Ascending aorta (tissue), 2 donors: ENCODE measurements at regions not wholly inside any gene's neighbourhood (a gene's known extent, or its start where the extent isn't known, plus 50 kb on each side); places are given as distances from the start of the nearest gene placed in this dataset.

ENCODE experiments used
- DNase-seq, 2 donors: peaks; one replicate each; pipeline ENCODE4 v3.0.0-alpha.2; 2019; ENCODE audit warnings: low spot score in 2 of 2
- H3K27ac ChIP-seq, 2 donors: fragments of 200-600 bp; sonication (generic); one replicate each; pipeline ENCODE4 v1.5.1; 2016 to 2017; ENCODE audit warnings: mild to moderate bottlenecking in 1 of 2
- H3K27me3 ChIP-seq: fragments of 200-600 bp; sonication (generic); one replicate; pipeline ENCODE4 v1.5.1; 2017
- H3K36me3 ChIP-seq, 2 donors: fragments of 200-600 bp; sonication (generic); one replicate each; pipeline ENCODE4 v1.5.1; 2016
- H3K4me1 ChIP-seq, 2 donors: fragments of 200-600 bp; sonication (generic); one replicate each; pipeline ENCODE4 v1.5.1; 2016 to 2017; ENCODE audit warnings: mild to moderate bottlenecking in 1 of 2
- H3K4me3 ChIP-seq, 2 donors: fragments of 200-600 bp; sonication (generic); one replicate each; pipeline ENCODE4 v1.5.1; 2016 to 2017; ENCODE audit warnings: mild to moderate bottlenecking in 1 of 2
- H3K9me3 ChIP-seq, 2 donors: fragments of 200-600 bp; sonication (generic); one replicate each; pipeline ENCODE4 v1.5.1; 2016
- CTCF ChIP-seq, 3 experiments: fragments of 200-600 bp in 2 of 3; fragments of 450-650 bp in 1 of 3; sonication (generic) in 2 of 3; IDR thresholded peaks; one replicate each; pipeline ENCODE4 v1.5.1; 2016 to 2019; ENCODE audit warnings: antibody characterized with exemption in 3 of 3, mild to moderate bottlenecking in 1 of 3, moderate library complexity in 1 of 3
- intact Hi-C: fragments of 100-400 bp; cut with DNase I; formaldehyde crosslinking; loops from one replicate; pipeline ENCODE4 v1.15.1; 2023

- Histone ChIP-seq H3K27ac (no peak overlapping the region), H3K36me3 (no peaks in the 10 kb centered on the region), H3K27me3 (no peaks in the 10 kb centered on the region), H3K4me1 (no peaks in the 10 kb centered on the region), H3K4me3 (no peak overlapping the region), H3K9me3 (no peaks in the 10 kb centered on the region)
- no peak for TF ChIP-seq CTCF (IDR thresholded peaks at IDR 0.05)
- DNase-seq, result no peak
- intact Hi-C loops, result no loop called here
These were observed 889.0 kb downstream of the TBC1D22A start for GRCh38 chr22:47651216-47651987.

GRCh38 chr22:47647720-47648119 is 885.3 kb downstream of the TBC1D22A start:
- no peak for DNase-seq
- Histone ChIP-seq H3K27me3 (no peaks in the 10 kb centered on the region), H3K4me3 (no peak overlapping the region), H3K9me3 (no peaks in the 10 kb centered on the region), H3K4me1 (no peaks in the 10 kb centered on the region), H3K27ac (no peak overlapping the region), H3K36me3 (no peaks in the 10 kb centered on the region)
- intact Hi-C loops, result no loop called here
- no peak for TF ChIP-seq CTCF (IDR thresholded peaks at IDR 0.05)

GRCh38 chr22:47647181-47647580 is 884.7 kb downstream of the TBC1D22A start:
- DNase-seq, result no peak
- Histone ChIP-seq H3K36me3 (no peaks in the 10 kb centered on the region), H3K27ac (no peak overlapping the region), H3K4me3 (no peak overlapping the region), H3K27me3 (no peaks in the 10 kb centered on the region), H3K9me3 (no peaks in the 10 kb centered on the region), H3K4me1 (no peaks in the 10 kb centered on the region)
- intact Hi-C loops, result no loop called here
- no peak for TF ChIP-seq CTCF (IDR thresholded peaks at IDR 0.05)

- no peaks in the 10 kb centered on the region for H3K9me3 ChIP-seq
- TF ChIP-seq CTCF (IDR thresholded peaks at IDR 0.05), result no peak
- H3K27ac ChIP-seq, result no peak overlapping the region
- no peak overlapping the region for H3K4me3 ChIP-seq
- no peak for DNase-seq
- no peaks in the 10 kb centered on the region for H3K27me3 ChIP-seq
- no peaks in the 10 kb centered on the region for H3K4me1 ChIP-seq
- no peaks in the 10 kb centered on the region for H3K36me3 ChIP-seq
- intact Hi-C loops, result no loop called here
These were observed 883.5 kb downstream of the TBC1D22A start for GRCh38 chr22:47645923-47646322.

GRCh38 chr22:47645450-47645914 is 883.0 kb downstream of the TBC1D22A start:
- no peaks in the 10 kb centered on the region for H3K36me3 ChIP-seq
- no peaks in the 10 kb centered on the region for H3K27me3 ChIP-seq
- H3K4me1 ChIP-seq, result no peaks in the 10 kb centered on the region
- TF ChIP-seq CTCF (IDR thresholded peaks at IDR 0.05), result no peak
- intact Hi-C loops, result no loop called here
- no peaks in the 10 kb centered on the region for H3K9me3 ChIP-seq
- no peak overlapping the region for H3K27ac ChIP-seq
- H3K4me3 ChIP-seq, result no peak overlapping the region
- no peak for DNase-seq
